GM12878 (cell line): ENCODE measurements at regions not wholly inside any gene's neighbourhood (a gene's known extent, or its start where the extent isn't known, plus 50 kb on each side); places are given as distances from the start of the nearest gene placed in this dataset.

ENCODE experiments used
- BHLHE40 ChIP-seq, 2 experiments: fragments of 450-650 bp in 1 of 2; IDR thresholded peaks; 2 replicates each; pipeline ENCODE4 v1.6.1; 2011 to 2017; ENCODE audit warnings: low read depth in 2 of 2, borderline replicate concordance in 1 of 2, improper control_type of control experiment in 1 of 2, low read length in 1 of 2, mild to moderate bottlenecking in 1 of 2
- CEBPB ChIP-seq, 2 experiments: fragments of 150-350 bp in 1 of 2; IDR thresholded peaks; 2 replicates each; pipeline ENCODE4 v1.6.1; 2012 to 2014; ENCODE audit warnings: low read depth in 2 of 2, low read length in 2 of 2, borderline replicate concordance in 1 of 2, inconsistent platforms in 1 of 2
- CEBPZ ChIP-seq: fragments of 150-350 bp; IDR thresholded peaks from 2 replicates; pipeline ENCODE4 v1.6.1; 2016; ENCODE audit warnings: low read depth, low read length
- CHD2 ChIP-seq: IDR thresholded peaks from 2 replicates; pipeline ENCODE4 v1.6.1; 2011; ENCODE audit warnings: low read depth, low read length, improper control_type of control experiment, borderline replicate concordance
- CTCF ChIP-seq, 3 experiments: IDR thresholded peaks in 2 of 3; conservative IDR thresholded peaks in 1 of 3; 2 replicates each; pipeline ENCODE4 v1.5.1; 2011; ENCODE audit warnings: low read depth in 3 of 3, low read length in 3 of 3, mild to moderate bottlenecking in 3 of 3, control low read depth in 2 of 3, moderate library complexity in 2 of 3, inconsistent platforms in 1 of 3, mixed read lengths in 1 of 3; ENCODE audit not compliant: control insufficient read depth in 2 of 3, insufficient read depth in 1 of 3; ENCODE audit errors: extremely low read depth in 1 of 3
- HDAC6 ChIP-seq: fragments of 200-600 bp; sonication (generic); IDR thresholded peaks from one replicate; pipeline ENCODE4 v1.8.0; 2017; ENCODE audit warnings: antibody characterized with exemption; ENCODE audit not compliant: unreplicated experiment
- POLR2A ChIP-seq: IDR thresholded peaks from 2 replicates; pipeline ENCODE4 v1.6.1; 2011; ENCODE audit warnings: low read depth, mild to moderate bottlenecking, low read length
- POLR2AphosphoS5 ChIP-seq: IDR thresholded peaks from 2 replicates; pipeline ENCODE4 v1.6.1; 2011; ENCODE audit warnings: mild to moderate bottlenecking, low read length, inconsistent platforms
- RAD21 ChIP-seq: IDR thresholded peaks from 2 replicates; pipeline ENCODE4 v1.6.1; 2011; ENCODE audit warnings: mild to moderate bottlenecking, low read depth, low read length, moderate library complexity; ENCODE audit not compliant: insufficient read depth
- SPI1 ChIP-seq: IDR thresholded peaks from 2 replicates; pipeline ENCODE4 v1.6.1; 2011; ENCODE audit warnings: low read depth, mild to moderate bottlenecking, low read length, moderate library complexity, borderline replicate concordance; ENCODE audit not compliant: insufficient read depth
- TCF3 ChIP-seq: IDR thresholded peaks from 2 replicates; pipeline ENCODE4 v1.6.1; 2012; ENCODE audit warnings: low read depth, mild to moderate bottlenecking, low read length, borderline replicate concordance; ENCODE audit not compliant: insufficient read depth

- TF ChIP-seq TCF3 (no peak), POLR2A (no peak), SPI1 (no peak), POLR2AphosphoS5 (no peak), CTCF (IDR thresholded peaks at IDR 0.05 in 2 of 3, conservative IDR thresholded peaks at IDR 0.05 in 1 of 3; ENCODE audit: control insufficient read depth in 2 of 3, extremely low read depth in 1 of 3, insufficient read depth in 1 of 3, low read depth in 3 of 3, low read length in 3 of 3) (no peak), CEBPB (IDR thresholded peaks at IDR 0.05; ENCODE audit: borderline replicate concordance in 1 of 2, low read depth in 2 of 2, low read length in 2 of 2) (no peak), BHLHE40 (IDR thresholded peaks at IDR 0.05; ENCODE audit: borderline replicate concordance in 1 of 2, low read depth in 2 of 2, low read length in 1 of 2) (no peak), HDAC6 (no peak), CEBPZ (no peak), RAD21 (no peak), CHD2 (no peak)
Measured at GRCh38 chr18:67134911-67135310, 381.6 kb downstream of the DSEL start.
